GM21367 (cell line): ENCODE measurements at regions not wholly inside any gene's neighbourhood (a gene's known extent, or its start where the extent isn't known, plus 50 kb on each side); places are given as distances from the start of the nearest gene placed in this dataset.

Experiments used
- ATAC-seq: cut with Tn5 transposase; IDR thresholded peaks from one replicate; pipeline ENCODE4 v1.9.1; 2021; ENCODE audit not compliant: unreplicated experiment

DNA sequence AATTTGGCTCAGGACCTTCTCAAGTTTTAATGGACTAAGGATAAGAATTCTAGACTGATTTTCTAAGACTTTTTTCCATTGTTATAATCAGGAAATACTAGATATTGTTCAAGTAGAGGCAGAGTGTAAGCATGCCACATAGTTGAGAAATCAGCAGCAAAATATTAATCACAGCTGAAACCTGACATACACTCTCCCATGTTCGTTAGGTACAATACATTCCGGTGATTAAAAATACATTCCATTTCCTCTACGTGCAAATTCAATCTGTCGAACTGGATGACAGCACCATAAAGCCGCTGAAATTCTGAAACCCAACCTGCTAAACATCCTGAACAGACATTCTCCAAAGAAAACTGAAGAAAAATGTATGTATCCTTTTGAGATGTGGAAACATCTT lies 587.6 kb upstream of the DIPK2B start:
- no peak for ATAC-seq

DNA sequence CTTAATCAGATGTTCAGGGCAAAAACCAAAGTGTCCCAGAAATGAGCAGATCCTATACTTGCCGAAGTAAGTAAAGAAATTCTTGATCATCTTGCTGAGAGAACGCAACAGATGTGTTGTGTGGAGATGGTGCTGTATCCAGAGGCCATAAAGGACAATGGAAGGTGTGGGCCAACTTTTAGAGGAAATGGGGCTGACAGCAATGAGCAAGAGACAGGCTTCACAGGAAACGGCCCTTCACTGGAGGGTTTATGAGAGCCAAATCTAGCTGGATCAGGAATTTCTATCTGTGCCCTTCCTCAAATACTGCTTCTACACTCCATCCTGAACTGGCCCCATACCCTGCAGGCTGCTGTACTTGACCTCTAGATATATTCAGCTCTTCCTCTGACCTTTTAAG lies 583.9 kb upstream of the DIPK2B start:
- no peak for ATAC-seq

DNA sequence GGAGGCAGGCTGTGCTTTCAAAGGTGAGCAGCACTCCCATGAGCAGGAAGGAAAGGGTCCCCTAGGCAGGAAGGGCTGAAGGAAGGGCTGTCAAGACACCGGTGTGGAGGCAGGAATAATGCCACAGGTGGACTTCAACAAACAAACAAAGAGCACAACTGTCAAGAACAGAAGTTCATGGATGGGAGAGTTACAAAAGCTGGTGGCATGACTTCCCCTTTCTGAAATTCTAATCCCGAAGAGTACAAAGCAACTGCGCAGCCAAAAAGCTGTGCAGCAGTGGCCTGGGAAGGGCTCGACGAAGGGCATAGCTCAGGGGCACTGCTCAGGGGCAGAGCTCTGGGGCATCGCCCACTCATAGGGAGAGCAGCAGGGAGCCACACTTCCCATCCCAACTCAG lies 582.3 kb upstream of the DIPK2B start:
- ATAC-seq: no peak

DNA sequence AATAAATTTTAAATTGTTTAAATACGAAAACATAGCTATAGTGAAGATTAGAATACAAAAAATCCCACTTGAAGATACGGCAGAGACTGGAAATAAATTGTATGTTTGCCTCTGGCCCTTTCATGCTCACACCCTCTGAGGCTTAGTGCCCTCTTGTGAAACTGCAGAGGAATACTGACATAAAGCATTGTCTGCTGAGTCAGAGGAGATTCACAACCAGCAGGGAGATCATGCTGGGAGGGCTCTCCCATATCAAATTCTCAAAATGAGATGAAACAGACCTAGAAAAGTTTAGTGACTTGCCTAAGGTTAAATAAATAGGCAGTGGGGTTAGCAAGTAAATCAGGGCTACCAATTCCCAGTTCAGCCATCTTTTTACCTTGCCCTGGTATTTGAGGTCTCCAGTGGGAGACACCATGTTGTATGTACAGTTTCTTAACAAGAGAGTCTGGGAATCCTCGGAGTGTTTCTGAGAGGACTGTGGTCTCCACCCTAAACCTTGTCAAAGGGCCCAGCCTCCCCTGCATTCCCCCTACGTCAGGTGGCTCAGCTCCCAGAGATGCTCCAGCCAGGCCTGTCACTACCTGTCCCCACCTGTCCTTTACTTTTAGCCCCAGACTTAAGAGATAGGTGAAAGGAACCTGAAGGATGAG lies 581.4 kb upstream of the DIPK2B start:
- no peak for ATAC-seq

DNA sequence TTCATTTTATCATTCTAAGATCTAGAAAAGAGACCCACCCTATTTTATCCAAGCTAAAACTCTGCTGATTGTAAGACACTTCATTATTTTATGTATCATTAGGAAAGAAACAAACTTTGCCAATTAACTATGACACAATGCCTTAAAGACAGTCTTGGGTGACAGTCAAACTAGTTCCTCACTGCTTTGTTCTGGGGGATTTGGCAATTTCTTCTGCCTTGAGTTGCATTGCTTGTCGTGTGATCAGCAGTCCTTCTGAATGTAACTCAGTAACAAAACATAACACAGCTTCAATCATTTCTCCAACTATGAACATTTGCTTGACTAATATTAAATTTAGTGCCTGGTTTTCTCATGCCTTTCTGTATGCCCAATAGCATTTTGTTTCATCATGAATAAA lies 577.9 kb upstream of the DIPK2B start:
- ATAC-seq: no peak

DNA sequence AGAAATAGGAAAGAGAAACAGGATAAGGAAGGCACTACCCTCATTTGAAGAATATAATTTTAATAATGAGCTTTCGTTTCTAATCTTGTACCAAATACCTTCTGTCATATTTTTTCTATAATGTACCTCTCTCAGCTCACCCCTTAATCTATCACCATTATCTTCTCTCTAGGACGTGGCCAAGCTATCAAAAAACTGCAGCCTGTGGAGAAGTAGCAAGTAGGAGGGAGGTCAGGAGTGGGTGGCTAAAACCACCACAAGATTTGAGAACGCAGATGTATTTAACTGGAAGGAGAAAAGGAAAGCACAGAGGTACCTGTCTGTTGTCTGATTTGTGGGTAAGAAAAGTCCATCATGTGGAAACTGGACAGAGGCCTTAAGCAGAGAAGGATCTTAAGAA lies 576.7 kb upstream of the DIPK2B start:
- no peak for ATAC-seq

DNA sequence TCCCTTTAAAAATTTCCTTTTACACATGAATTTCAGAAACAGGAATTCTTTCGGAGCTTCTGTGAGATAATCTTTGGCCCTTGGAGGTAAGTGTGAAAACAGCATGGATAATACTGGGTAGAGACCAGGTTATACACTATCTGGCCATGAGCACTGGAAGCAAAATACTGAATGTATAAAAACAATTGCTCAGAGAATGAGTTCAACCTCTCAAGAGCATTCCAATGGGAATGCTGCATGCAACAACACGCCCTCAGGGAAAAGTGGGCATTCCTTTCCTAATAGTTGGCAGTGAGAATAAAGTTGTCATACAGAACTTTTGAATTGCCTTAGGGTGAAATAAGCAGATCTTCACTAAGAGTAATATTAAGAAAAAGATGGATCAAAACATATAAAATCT lies 574.8 kb upstream of the DIPK2B start:
- ATAC-seq: no peak

DNA sequence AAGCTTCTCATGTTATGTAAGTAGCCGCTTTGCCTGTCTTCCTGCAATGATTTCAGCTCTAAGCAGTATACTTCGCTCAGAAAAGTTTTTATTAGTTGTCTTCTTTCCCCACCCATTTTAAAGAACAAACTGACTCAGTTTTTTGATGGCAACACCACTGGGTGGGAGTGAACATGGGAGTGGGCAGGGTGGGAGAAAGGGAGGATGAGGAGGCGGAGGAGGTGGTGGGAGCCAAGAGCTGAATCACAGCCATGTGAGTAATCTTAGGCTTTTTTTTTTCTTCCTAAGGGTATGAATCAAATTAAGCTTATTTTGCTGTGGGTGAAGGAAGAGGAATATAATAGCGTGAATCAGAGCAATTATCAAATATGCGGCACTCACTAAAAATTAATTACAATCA lies 574.3 kb upstream of the DIPK2B start:
- no peak for ATAC-seq

DNA sequence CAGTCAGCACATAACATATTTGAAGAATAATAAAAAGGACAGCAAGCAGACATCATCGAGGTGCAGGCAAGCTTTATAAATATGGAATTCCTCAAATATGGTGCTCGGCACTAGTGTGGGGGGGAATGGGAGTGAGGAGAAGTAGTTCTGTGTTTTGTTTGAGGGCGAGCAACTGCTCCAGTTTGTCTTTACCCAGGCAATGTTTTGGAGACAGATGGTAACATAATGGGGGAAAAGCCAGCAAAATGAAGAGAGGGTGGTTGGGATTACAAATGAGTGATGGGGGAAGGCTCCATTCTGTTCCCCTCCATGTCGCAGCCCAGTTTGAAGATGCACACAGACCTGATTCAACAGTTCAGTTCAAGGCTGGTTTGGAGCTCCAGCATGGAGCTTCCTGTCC lies 572.9 kb upstream of the DIPK2B start:
- no peak for ATAC-seq

DNA sequence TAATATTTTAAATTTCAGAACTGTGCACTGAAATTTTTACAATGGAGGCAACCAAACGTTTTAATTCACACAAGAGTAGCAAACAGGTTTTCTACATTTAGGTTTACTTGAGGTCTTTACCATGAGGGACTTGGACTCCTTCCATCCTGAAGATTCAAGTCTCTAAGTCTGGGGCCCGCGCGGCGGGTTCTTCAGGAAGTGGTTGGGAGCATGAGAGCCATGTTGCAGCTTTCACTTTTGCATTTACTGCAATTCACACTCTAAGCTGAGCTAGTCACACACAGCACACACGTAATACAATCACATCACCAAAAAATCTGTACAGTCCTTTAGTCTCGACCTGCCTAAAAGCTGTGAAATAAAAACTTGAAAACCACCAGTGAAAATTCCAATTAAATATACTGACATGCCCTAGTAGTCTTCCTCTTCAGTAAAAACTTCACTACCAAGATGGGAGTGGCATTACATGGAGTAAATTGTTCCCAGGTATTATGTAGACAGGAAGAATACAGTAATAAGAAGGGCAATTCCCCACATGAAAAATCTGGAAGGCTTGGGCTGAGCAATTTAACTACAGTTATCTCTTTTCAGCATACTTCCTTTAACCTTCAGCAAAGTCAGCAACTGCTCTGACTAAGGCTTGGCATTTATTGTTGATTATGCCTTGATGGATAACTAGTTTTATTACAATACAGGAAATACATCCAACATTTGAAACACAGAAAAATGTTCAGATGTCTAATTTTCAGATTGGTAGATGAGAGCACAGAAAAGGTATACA lies 571.1 kb upstream of the DIPK2B start:
- ATAC-seq: peak; percentile 55

DNA sequence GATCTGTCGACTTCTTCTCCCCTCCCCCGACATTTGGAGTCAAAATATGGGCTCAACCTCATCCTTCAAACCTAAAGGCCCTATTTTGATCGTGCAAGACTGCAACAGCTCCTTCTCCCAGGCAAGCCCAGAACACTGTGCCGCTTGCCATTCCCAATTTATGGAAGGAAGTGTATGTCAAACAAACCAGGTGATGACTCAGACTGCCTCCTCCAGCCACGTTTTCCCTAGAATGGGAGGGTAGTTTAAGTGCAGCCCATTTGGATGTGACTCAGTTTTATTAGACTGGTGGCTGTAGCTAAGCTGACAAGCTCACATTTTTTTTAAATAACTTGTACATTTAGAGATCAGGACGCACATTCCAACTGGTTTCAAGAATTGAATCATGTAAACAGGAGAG lies 570.4 kb upstream of the DIPK2B start:
- ATAC-seq: no peak

DNA sequence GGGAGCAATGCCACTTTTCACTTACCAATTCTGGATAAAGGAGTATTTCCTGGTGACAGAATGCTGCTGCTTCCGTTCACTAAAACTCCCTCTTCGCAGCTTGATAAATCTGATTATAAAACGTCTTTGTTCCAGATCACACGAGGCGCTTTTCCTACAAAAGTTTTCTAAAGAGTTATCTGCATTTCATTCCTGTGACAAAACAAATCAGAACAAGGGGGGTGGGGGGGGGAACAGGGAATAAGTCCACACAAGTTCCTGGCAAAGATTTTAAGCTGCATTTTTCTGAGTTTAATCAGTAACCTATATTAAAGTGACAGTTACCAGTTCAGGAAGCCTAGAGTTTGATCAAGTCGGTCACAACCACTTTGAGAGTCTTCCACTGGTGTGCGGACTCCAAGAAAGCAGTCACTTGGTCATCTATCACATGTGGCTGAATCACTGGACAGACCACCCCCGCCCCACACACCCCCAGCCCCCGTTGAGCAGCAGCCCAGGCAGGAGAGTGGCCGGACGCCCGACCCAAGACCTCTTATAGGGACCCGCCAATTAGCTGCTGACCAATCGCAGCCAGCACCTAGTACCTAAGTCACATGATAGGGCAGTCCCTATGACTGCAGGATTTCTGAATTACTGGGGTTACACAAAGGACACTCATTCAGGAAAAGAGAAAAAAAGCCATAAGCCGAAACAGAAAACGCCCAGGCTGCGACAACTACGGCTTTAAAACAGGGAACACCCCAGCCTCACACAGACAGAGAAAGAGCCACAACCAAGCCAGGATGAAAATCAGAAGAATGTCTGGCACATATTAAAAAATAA lies 569.3 kb upstream of the DIPK2B start:
- peak; percentile 76 for ATAC-seq

DNA sequence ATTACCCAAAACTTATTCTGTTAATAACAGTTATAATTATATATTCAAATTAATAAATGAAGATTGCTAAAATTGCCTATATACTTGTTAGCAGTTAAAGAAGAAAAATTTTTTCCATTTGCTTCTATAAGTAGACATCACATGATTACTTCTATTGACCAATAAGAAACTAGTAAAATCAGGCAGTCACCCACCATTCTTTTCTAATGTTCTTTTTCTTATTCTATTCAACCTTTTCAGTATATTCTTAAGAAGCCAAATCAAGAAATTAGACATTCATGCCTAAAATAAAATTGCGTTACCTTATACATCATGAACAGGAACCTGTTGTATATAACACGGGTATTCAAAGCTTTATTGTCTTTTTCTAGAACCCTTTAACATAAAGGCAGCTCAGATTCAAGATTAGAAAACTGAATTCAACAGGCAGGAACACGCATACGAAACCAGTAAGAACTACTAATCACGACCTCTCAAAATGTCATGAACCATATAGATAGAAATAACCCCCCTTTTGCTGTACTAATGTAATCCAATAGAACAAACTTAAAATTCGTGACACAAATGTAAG lies 568.1 kb upstream of the DIPK2B start:
- ATAC-seq: no peak

DNA sequence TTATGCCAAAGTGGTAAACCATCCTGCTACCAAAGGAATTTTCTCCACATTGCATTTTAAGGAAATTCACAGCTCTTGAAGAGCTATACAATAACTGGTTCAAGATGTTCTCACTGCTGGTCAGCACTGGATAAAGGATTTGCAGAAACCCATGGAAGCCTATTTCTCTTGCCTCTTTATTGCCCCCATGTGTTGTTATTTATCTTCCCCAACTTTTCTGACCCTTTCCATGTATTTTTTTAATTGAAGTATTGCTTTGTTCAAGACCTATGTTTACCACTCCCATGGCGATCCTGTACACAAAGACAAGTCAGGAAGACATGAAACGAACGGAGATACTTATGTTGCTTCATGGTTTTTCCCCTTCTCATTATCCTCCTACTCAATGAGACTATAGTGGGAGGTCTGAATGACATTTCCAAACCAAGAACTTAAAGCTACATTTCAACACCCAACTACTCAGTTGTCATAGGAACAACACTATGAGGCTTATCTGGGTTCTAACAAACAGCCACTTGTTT lies 566.4 kb upstream of the DIPK2B start:
- ATAC-seq: no peak

DNA sequence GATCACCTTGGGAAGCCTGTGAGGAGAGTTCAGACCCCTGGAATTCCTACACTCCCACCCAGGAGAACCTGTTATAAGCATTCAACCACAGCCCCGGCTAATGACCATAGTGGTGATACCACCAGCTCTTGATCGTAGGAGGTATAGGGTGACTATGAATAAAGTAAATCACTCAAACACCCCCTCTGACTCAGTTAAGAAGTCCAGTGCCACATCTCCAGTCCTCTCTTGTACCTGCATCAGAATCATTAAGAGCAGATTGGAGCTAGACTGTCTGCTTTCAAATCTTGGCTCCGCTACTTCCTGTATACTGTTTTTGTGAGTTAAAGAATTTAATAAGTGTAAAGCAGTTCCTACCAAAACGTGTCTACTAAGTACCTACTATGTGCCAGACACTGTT lies 565.1 kb upstream of the DIPK2B start:
- no peak for ATAC-seq

DNA sequence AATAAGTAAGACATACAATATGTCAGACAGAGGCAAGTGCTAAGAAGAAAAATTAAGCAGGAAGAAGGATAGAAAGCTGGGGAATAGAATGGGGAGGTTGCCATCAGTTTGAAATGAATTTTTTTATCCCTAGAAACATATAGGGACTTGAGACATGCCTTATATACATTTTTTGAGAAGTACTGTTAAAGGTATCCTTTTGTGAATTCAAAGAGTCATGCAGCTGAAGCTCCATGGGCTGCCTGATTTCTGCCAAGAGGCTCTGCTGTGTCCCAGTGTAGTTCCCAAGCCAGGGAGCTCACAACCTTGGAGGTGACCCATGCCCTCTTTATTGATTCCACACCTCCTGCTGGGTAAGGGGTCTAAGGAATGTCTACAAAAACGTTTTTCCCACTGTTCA lies 564.6 kb upstream of the DIPK2B start:
- no peak for ATAC-seq

DNA sequence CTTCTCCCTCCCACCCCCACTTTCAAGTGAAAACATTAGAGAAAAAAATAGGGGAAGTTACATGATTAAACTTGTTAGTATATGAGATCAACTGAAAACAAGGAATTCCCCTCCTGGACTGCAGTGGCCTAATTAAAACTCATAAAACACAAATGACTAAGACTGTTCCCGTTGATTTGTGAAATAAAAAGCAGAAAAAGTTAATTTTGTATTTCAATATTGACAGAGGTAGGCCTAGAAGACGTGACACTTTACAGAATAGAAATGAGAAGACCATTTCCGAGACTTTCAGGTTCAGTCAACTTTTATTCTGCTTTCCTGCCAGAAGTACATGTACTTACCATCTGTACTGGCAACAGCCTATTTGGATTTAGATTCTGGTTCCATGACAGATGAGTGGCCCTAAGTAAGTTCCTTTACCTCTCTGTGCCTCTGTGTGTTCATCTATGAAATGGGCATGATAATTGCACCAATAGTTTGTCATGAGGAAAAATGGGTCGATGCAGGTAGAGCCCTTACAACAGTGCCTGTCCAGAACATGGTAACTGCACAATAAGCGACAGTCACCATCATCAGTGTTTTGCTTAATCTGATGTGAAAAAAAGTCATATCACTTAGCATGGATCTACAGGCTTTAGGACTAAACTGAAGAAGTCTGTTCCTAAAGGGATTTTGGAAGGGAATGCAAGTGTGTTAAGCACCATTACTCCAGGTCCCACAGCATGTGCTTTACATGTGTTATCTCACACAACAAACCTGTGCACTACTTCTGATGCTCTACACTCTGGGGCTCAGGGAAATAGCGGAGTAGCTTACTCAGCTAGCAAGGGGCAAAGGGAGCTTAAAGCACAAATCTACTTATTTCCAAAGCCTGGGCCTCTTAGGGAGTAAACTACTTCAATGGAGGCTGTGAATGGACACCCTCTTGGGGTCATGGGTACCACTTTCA lies 562.3 kb upstream of the DIPK2B start:
- no peak for ATAC-seq

DNA sequence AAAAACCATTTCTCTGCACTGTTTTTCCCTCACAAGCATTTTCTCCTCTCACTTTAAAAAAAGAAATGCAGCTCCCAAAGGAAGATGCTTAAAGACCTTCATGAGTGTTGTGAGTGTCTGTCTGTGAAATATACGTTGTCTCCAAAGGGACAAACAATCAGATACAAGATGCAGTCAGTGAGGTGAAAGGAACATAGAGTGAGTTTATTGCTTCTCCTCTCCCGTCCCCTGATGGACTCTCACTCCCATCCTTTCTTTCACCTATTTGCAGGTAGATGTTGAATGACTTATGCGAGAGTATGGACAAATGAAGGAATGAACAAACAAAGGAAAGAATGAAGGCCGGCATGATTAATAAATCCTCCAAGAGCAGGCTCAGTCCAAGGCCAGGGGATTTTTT lies 561.2 kb upstream of the DIPK2B start:
- no peak for ATAC-seq

DNA sequence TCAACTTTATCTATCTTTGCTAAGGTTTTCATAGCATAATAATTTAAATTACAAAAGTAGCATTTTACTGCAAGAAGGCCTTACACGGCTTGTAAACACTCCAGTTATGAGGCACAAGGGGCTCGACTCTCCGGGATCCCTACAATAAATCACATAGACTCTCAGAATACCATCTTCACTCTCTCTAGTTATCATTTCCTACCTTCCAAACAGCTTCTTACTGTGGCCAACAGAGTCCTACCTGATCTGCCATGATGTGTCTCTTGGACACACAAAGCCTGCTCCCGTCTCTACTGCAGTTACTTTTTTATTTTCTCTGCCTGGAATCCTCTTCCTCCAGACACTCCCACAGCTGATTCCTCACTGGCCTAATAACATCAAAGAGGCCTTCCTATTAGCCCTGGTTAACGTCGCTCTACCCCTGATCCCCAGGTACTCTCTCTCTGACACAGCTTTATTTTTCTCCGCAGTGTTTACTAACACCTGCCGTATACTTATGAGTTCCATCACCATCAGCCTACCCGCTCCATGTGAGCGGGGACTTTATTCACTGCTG lies 559.6 kb upstream of the DIPK2B start:
- no peak for ATAC-seq
